A673 (cell line): ENCODE measurements at regions not wholly inside any gene's neighbourhood (a gene's known extent, or its start where the extent isn't known, plus 50 kb on each side); places are given as distances from the start of the nearest gene placed in this dataset.

Experiments
- BruUV-seq: library from RNA; stranded (reverse); fragments of 400-500 nt; replicated peaks from 2 replicates; lab custom pipeline; 2021; lab: Mats Ljungman, UMichigan
- CTCF ChIA-PET: fragments of 300-600 bp; sonication (Branson Sonifier 250); formaldehyde crosslinking; loops from one replicate; lab custom pipeline; 2022; ENCODE audit warnings: antibody characterized with exemption; lab: Charles Lee
- POLR2A ChIA-PET: fragments of 300-600 bp; sonication (Branson Sonifier 250); formaldehyde crosslinking; loops from one replicate; lab custom pipeline; 2022; ENCODE audit warnings: antibody characterized with exemption; ENCODE audit not compliant: low non-redundant PET; lab: Charles Lee
- DNase-seq: peaks from one replicate; pipeline ENCODE4 v3.0.0-alpha.2; 2015; ENCODE audit warnings: low spot score
- H3K27ac ChIP-seq: fragments of 200-600 bp; sonication (generic); 2 replicates; pipeline ENCODE4 v1.5.1; 2016; ENCODE audit warnings: mixed run types, low read depth, mild to moderate bottlenecking, mixed read lengths, antibody characterized with exemption, low read length; ENCODE audit not compliant: poor library complexity, severe bottlenecking
- H3K27me3 ChIP-seq: fragments of 200-600 bp; sonication (generic); replicated peaks from 2 replicates; pipeline ENCODE4 v1.6.1; 2017; ENCODE audit warnings: mixed run types, low read depth, mild to moderate bottlenecking, mixed read lengths, antibody characterized with exemption, low read length; ENCODE audit not compliant: insufficient read depth, poor library complexity
- H3K36me3 ChIP-seq: fragments of 200-600 bp; sonication (generic); 2 replicates; pipeline ENCODE4 v1.6.1; 2016; ENCODE audit warnings: mixed run types, mild to moderate bottlenecking, mixed read lengths, antibody characterized with exemption, low read length; ENCODE audit not compliant: insufficient read depth, poor library complexity, severe bottlenecking
- H3K4me1 ChIP-seq: fragments of 200-600 bp; sonication (generic); 2 replicates; pipeline ENCODE4 v1.6.1; 2017; ENCODE audit warnings: mixed run types, mild to moderate bottlenecking, mixed read lengths, antibody characterized with exemption, low read length; ENCODE audit not compliant: insufficient read depth, poor library complexity, severe bottlenecking
- H3K4me3 ChIP-seq: fragments of 200-600 bp; sonication (generic); 2 replicates; pipeline ENCODE4 v1.5.1; 2016; ENCODE audit warnings: low read depth, mixed run types, mild to moderate bottlenecking, mixed read lengths, low read length; ENCODE audit not compliant: poor library complexity, severe bottlenecking
- H3K9me3 ChIP-seq: fragments of 200-600 bp; sonication (generic); 2 replicates; pipeline ENCODE4 v1.6.1; 2016; ENCODE audit warnings: mixed run types, low read depth, mild to moderate bottlenecking, mixed read lengths, antibody characterized with exemption, low read length; ENCODE audit not compliant: poor library complexity, severe bottlenecking
- CTCF ChIP-seq: fragments of 300-800, 200-600 bp; sonication (generic); conservative IDR thresholded peaks from 2 replicates; pipeline ENCODE4 v1.5.1; 2017; ENCODE audit warnings: low read depth, mild to moderate bottlenecking, antibody characterized with exemption, low read length, moderate library complexity, mixed read lengths
- EZH2 ChIP-seq: fragments of 200-600 bp; sonication (generic); IDR thresholded peaks from 2 replicates; pipeline ENCODE4 v1.6.1; 2017; ENCODE audit warnings: borderline replicate concordance, low read depth, mild to moderate bottlenecking, mixed read lengths, antibody characterized with exemption, low read length; ENCODE audit not compliant: poor library complexity, severe bottlenecking
- intact Hi-C: fragments of 100-400 bp; cut with micrococcal nuclease; formaldehyde crosslinking; loops from one replicate; pipeline ENCODE4 v1.10.0; 2022; ENCODE audit not compliant: unreplicated experiment

GRCh38 chr2:771538-771937 is 94.3 kb upstream of the TMEM18 start:
- no TSS peak for BruUV-seq
- intact Hi-C loops: no loop called here
- H3K27me3 ChIP-seq: no peaks in the 10 kb centered on the region
- ChIA-PET CTCF (no interaction called here), POLR2A (no interaction called here)
- no peak for DNase-seq
- H3K27ac ChIP-seq: no peak overlapping the region
- TF ChIP-seq EZH2 (no peak), CTCF (no peak)
- H3K36me3 ChIP-seq: no peaks in the 10 kb centered on the region
- no peaks in the 10 kb centered on the region for H3K9me3 ChIP-seq
- H3K4me3 ChIP-seq: no peak overlapping the region
- peaks cover 7% of the 10 kb centered on the region for H3K4me1 ChIP-seq

- CTCF ChIA-PET: no interaction called here
- no peak for DNase-seq
- intact Hi-C loops: no loop called here
- TF ChIP-seq EZH2: no peak
- BruUV-seq: no TSS peak
- POLR2A ChIA-PET: no interaction called here
- H3K4me3 ChIP-seq: no peak overlapping the region
- H3K4me1 ChIP-seq: peaks cover 7% of the 10 kb centered on the region
- H3K27me3 ChIP-seq: no peaks in the 10 kb centered on the region
- no peaks in the 10 kb centered on the region for H3K36me3 ChIP-seq
- no peak overlapping the region for H3K27ac ChIP-seq
- H3K9me3 ChIP-seq: no peaks in the 10 kb centered on the region
Observed at GRCh38 chr2:770776-771175, 93.6 kb upstream of the TMEM18 start.

GRCh38 chr2:769771-770170 is 92.6 kb upstream of the TMEM18 start:
- intact Hi-C loops: no loop called here
- no peak for DNase-seq
- POLR2A ChIA-PET: no interaction called here
- H3K4me3 ChIP-seq: no peak overlapping the region
- peaks cover 7% of the 10 kb centered on the region for H3K4me1 ChIP-seq
- BruUV-seq: no TSS peak
- CTCF ChIA-PET: no interaction called here
- TF ChIP-seq CTCF (no peak), EZH2 (no peak)
- no peaks in the 10 kb centered on the region for H3K36me3 ChIP-seq
- H3K9me3 ChIP-seq: no peaks in the 10 kb centered on the region
- H3K27ac ChIP-seq: no peak overlapping the region
- no peaks in the 10 kb centered on the region for H3K27me3 ChIP-seq

GRCh38 chr2:768451-768850 is 91.2 kb upstream of the TMEM18 start:
- intact Hi-C loops: no loop called here
- TF ChIP-seq EZH2: no peak
- TF ChIP-seq CTCF: no peak
- Histone ChIP-seq H3K4me1 (peaks cover 7% of the 10 kb centered on the region), H3K4me3 (no peak overlapping the region), H3K9me3 (no peaks in the 10 kb centered on the region), H3K27me3 (no peaks in the 10 kb centered on the region), H3K27ac (no peak overlapping the region), H3K36me3 (no peaks in the 10 kb centered on the region)
- POLR2A ChIA-PET: no interaction called here
- DNase-seq: peak; percentile 38
- BruUV-seq: no TSS peak
- CTCF ChIA-PET: no interaction called here
